ENCODE measurements at regions not wholly inside any gene's neighbourhood (a gene's known extent, or its start where the extent isn't known, plus 50 kb on each side); places are given as distances from the start of the nearest gene placed in this dataset.
A peak's percentile ranks its signal among the peaks of the same experiment; 100 is the strongest.

- FAIRE-seq = no peak
These were observed 53.4 kb downstream of the FOXB1 start for GRCh38 chr15:60057554-60057953.

- FAIRE-seq = no peak
These were observed 55.1 kb downstream of the FOXB1 start for GRCh38 chr15:60059186-60059585.

GRCh38 chr15:60061758-60062157 lies 57.6 kb downstream of the FOXB1 start:
- FAIRE-seq = no peak

GRCh38 chr15:60062826-60063225 lies 58.7 kb downstream of the FOXB1 start:
- FAIRE-seq = no peak

GRCh38 chr15:60065951-60066350 lies 61.8 kb downstream of the FOXB1 start:
- no peak for FAIRE-seq

- FAIRE-seq = no peak
These were observed 66.9 kb downstream of the FOXB1 start for GRCh38 chr15:60070838-60071493.

GRCh38 chr15:60072826-60073465 lies 68.8 kb downstream of the FOXB1 start:
- no peak for FAIRE-seq

GRCh38 chr15:60073466-60073840 lies 69.3 kb downstream of the FOXB1 start:
- no peak for FAIRE-seq

GRCh38 chr15:60074181-60074885 lies 70.2 kb downstream of the FOXB1 start:
- FAIRE-seq = peak; percentile 12

- FAIRE-seq = no peak
These were observed 71.9 kb downstream of the FOXB1 start for GRCh38 chr15:60076045-60076444.

GRCh38 chr15:60076582-60077276 lies 72.6 kb downstream of the FOXB1 start:
- no peak for FAIRE-seq

GRCh38 chr15:60077581-60078359 lies 73.7 kb downstream of the FOXB1 start:
- FAIRE-seq = no peak

- no peak for FAIRE-seq
These were observed 75.1 kb downstream of the FOXB1 start for GRCh38 chr15:60079210-60079609.

GRCh38 chr15:60081976-60082375 lies 77.9 kb downstream of the FOXB1 start:
- no peak for FAIRE-seq

- no peak for FAIRE-seq
These were observed 79.2 kb downstream of the FOXB1 start for GRCh38 chr15:60083318-60083717.

GRCh38 chr15:60086681-60087429 lies 82.7 kb downstream of the FOXB1 start:
- no peak for FAIRE-seq

- FAIRE-seq = no peak
These were observed 83.5 kb downstream of the FOXB1 start for GRCh38 chr15:60087561-60087960.

- no peak for FAIRE-seq
These were observed 86.6 kb downstream of the FOXB1 start for GRCh38 chr15:60090747-60091146.

- FAIRE-seq = no peak
These were observed 87.0 kb downstream of the FOXB1 start for GRCh38 chr15:60091157-60091556.

- FAIRE-seq = no peak
These were observed 87.8 kb downstream of the FOXB1 start for GRCh38 chr15:60091911-60092310.

- no peak for FAIRE-seq
These were observed 89.4 kb downstream of the FOXB1 start for GRCh38 chr15:60093273-60094067.

Data from endometrium (tissue), 2 donors.